CD14-positive monocyte (primary cell): ENCODE measurements at regions not wholly inside any gene's neighbourhood (a gene's known extent, or its start where the extent isn't known, plus 50 kb on each side); places are given as distances from the start of the nearest gene placed in this dataset.
A peak's percentile ranks its signal among the peaks of the same experiment; 100 is the strongest.

Experiments used
- DNase-seq, 3 donors: peaks; one replicate each; pipeline ENCODE4 v3.0.0-alpha.2; 2011 to 2022
- H2AFZ ChIP-seq: 2 replicates; pipeline ENCODE4 v1.6.0; 2012; ENCODE audit warnings: mild to moderate bottlenecking, low read depth, low read length, inconsistent platforms; ENCODE audit not compliant: insufficient read depth, poor library complexity, severe bottlenecking
- H3K27ac ChIP-seq, 2 donors: 1 replicate in 1 of 2; 2 replicates in 1 of 2; pipeline ENCODE4 v1.5.1; 2012 to 2013; ENCODE audit warnings: low read length in 2 of 2, control low read depth in 1 of 2, inconsistent platforms in 1 of 2, low read depth in 1 of 2, mild to moderate bottlenecking in 1 of 2
- H3K27me3 ChIP-seq, 2 donors: one replicate each; pipeline versions ENCODE4 v1.6.0 to v1.6.1; 2011 to 2013; ENCODE audit warnings: low read length in 2 of 2; ENCODE audit not compliant: control insufficient read depth in 2 of 2, insufficient read depth in 2 of 2
- H3K36me3 ChIP-seq, 2 donors: replicated peaks in 1 of 2; 1 replicate in 1 of 2; 2 replicates in 1 of 2; pipeline versions ENCODE4 v1.5.1 to v1.6.1; 2012 to 2013; ENCODE audit warnings: low read length in 2 of 2, control low read depth in 1 of 2, inconsistent platforms in 1 of 2, mild to moderate bottlenecking in 1 of 2; ENCODE audit not compliant: insufficient read depth in 2 of 2, control insufficient read depth in 1 of 2
- H3K4me1 ChIP-seq, 2 donors: 1 replicate in 1 of 2; 2 replicates in 1 of 2; pipeline versions ENCODE4 v1.5.1 to v1.6.1; 2012 to 2013; ENCODE audit warnings: low read length in 2 of 2, control low read depth in 1 of 2, inconsistent platforms in 1 of 2, mild to moderate bottlenecking in 1 of 2, moderate library complexity in 1 of 2; ENCODE audit not compliant: insufficient read depth in 2 of 2, control insufficient read depth in 1 of 2
- H3K4me2 ChIP-seq: replicated peaks from 2 replicates; pipeline ENCODE3; 2012; ENCODE audit warnings: low read length, moderate library complexity, mild to moderate bottlenecking; ENCODE audit not compliant: poor library complexity, severe bottlenecking; ENCODE audit errors: extremely low read depth
- H3K4me3 ChIP-seq, 3 experiments: fragments of 200-600 bp in 1 of 3; sonication (generic) in 1 of 3; replicated peaks in 1 of 3; 1 replicate in 2 of 3; 2 replicates in 1 of 3; pipeline ENCODE4 v1.5.1; 2011 to 2013; ENCODE audit warnings: low read length in 3 of 3, mild to moderate bottlenecking in 3 of 3, control low read depth in 2 of 3, low read depth in 2 of 3, inconsistent platforms in 1 of 3, moderate library complexity in 1 of 3
- H3K79me2 ChIP-seq: 2 replicates; pipeline ENCODE4 v1.6.0; 2012; ENCODE audit warnings: mild to moderate bottlenecking, control low read depth, inconsistent platforms, low read length, moderate library complexity; ENCODE audit not compliant: insufficient read depth
- H3K9ac ChIP-seq: 2 replicates; pipeline ENCODE4 v1.6.0; 2017; ENCODE audit warnings: low read length, mild to moderate bottlenecking; ENCODE audit not compliant: insufficient read depth, poor library complexity, severe bottlenecking
- H3K9me3 ChIP-seq, 2 donors: replicated peaks in 1 of 2; 1 replicate in 1 of 2; 2 replicates in 1 of 2; pipeline versions ENCODE4 v1.5.1 to v1.6.1; 2012 to 2013; ENCODE audit warnings: low read length in 2 of 2, control low read depth in 1 of 2; ENCODE audit not compliant: control insufficient read depth in 1 of 2, insufficient read depth in 1 of 2
- H4K20me1 ChIP-seq: 2 replicates; pipeline ENCODE4 v1.6.0; 2012; ENCODE audit warnings: mild to moderate bottlenecking, low read length, control low read depth, moderate library complexity; ENCODE audit not compliant: insufficient read depth
- H3K27ac Mint-ChIP-seq, 7 donors: one replicate each; pipeline ENCODE4 v1.8.0; 2020; ENCODE audit warnings: mild to moderate bottlenecking in 7 of 7, mixed read lengths in 7 of 7, moderate library complexity in 6 of 7, inconsistent platforms in 2 of 7
- H3K27me3 Mint-ChIP-seq, 3 donors: one replicate each; pipeline ENCODE4 v1.8.0; 2021 to 2022; ENCODE audit warnings: low read depth in 3 of 3, mild to moderate bottlenecking in 3 of 3, mixed read lengths in 3 of 3, moderate library complexity in 3 of 3, inconsistent platforms in 1 of 3
- H3K36me3 Mint-ChIP-seq, 2 donors: one replicate each; pipeline ENCODE4 v1.8.0; 2020; ENCODE audit warnings: mixed read lengths in 2 of 2, inconsistent platforms in 1 of 2, mild to moderate bottlenecking in 1 of 2
- H3K4me1 Mint-ChIP-seq: one replicate; pipeline ENCODE4 v1.8.0; 2020; ENCODE audit warnings: mild to moderate bottlenecking, mixed read lengths
- H3K4me3 Mint-ChIP-seq, 2 donors: one replicate each; pipeline ENCODE4 v1.8.0; 2020; ENCODE audit warnings: mild to moderate bottlenecking in 2 of 2, mixed read lengths in 2 of 2, moderate library complexity in 1 of 2
- H3K9me3 Mint-ChIP-seq, 7 donors: one replicate each; pipeline ENCODE4 v1.8.0; 2020 to 2022; ENCODE audit warnings: mixed read lengths in 7 of 7, mild to moderate bottlenecking in 6 of 7, moderate library complexity in 6 of 7, inconsistent platforms in 2 of 7
- WGBS: methylation state at CpG from one replicate; pipeline ENCODE4 v1.1.5; 2013; ENCODE audit warnings: missing lambda C conversion rate; ENCODE audit not compliant: insufficient coverage; 5-methylcytosine and 5-hydroxymethylcytosine counted together
- intact Hi-C, 2 donors: fragments of 100-400 bp; cut with micrococcal nuclease; formaldehyde crosslinking; loops; one replicate each; pipeline versions ENCODE4 v1.15.0 to v1.15.1; 2023
- TF ChIP-seq, protein P1 (sequence below): fragments of 200-600 bp; IDR thresholded peaks from one replicate; pipeline ENCODE4 v1.8.0; 2022; ENCODE audit warnings: antibody characterized with exemption, mild to moderate bottlenecking

GRCh38 chr2:226551522-226552250, 247.9 kb downstream of the IRS1 start:
- Mint-ChIP-seq H3K4me3 (no peak overlapping the region), H3K27ac (peak overlapping the region in 1 of 7 donors; percentile 43), H3K4me1 (no peaks in the 10 kb centered on the region), H3K36me3 (no peaks in the 10 kb centered on the region), H3K9me3 (peaks cover 0 to 2% (median 0%) of the 10 kb centered on the region in 7 donors), H3K27me3 (peaks cover 0 to 3% (median 2%) of the 10 kb centered on the region in 3 donors)
- intact Hi-C loops = no loop called here
- Histone ChIP-seq H3K9me3 (no peaks in the 10 kb centered on the region), H4K20me1 (no peaks in the 10 kb centered on the region), H3K27ac (no peak overlapping the region), H3K4me1 (no peaks in the 10 kb centered on the region), H3K27me3 (peaks cover 0 to 3% of the 10 kb centered on the region in 2 donors), H3K36me3 (no peaks in the 10 kb centered on the region), H2AFZ (no peak overlapping the region), H3K4me3 (no peak overlapping the region), H3K79me2 (no peaks in the 10 kb centered on the region), H3K9ac (no peak overlapping the region), H3K4me2 (no peak overlapping the region)
- TF ChIP-seq, protein P1, sequence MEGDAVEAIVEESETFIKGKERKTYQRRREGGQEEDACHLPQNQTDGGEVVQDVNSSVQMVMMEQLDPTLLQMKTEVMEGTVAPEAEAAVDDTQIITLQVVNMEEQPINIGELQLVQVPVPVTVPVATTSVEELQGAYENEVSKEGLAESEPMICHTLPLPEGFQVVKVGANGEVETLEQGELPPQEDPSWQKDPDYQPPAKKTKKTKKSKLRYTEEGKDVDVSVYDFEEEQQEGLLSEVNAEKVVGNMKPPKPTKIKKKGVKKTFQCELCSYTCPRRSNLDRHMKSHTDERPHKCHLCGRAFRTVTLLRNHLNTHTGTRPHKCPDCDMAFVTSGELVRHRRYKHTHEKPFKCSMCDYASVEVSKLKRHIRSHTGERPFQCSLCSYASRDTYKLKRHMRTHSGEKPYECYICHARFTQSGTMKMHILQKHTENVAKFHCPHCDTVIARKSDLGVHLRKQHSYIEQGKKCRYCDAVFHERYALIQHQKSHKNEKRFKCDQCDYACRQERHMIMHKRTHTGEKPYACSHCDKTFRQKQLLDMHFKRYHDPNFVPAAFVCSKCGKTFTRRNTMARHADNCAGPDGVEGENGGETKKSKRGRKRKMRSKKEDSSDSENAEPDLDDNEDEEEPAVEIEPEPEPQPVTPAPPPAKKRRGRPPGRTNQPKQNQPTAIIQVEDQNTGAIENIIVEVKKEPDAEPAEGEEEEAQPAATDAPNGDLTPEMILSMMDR = no peak
- DNase-seq = no peak
- WGBS = 86% methylated on average over 2 of the region's 3 CpGs

DNA sequence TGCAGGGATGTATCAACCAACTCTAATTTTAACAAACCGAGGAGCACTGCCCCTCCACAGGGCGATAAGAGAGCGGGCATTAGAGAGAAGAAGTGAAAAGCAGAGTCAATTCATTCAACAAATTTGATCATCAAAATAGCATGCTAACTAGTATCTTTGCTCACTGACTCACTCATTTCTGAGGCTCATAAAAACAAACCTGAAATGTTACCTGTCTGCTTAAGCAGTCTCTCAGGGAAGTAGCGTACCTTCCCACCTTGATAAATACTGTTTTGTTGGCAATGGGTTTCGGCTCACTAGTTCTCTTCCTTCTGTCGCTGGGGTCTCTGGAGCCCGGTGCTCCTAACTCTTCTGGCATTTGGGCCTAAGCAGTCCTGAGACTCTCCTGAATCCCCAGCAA, 248.8 kb downstream of the IRS1 start:
- H3K27ac Mint-ChIP-seq = no peak overlapping the region
- H3K4me1 Mint-ChIP-seq = no peaks in the 10 kb centered on the region
- H3K4me2 ChIP-seq = no peak overlapping the region
- H3K4me3 ChIP-seq = no peak overlapping the region
- H3K9me3 Mint-ChIP-seq = peaks cover 0 to 4% (median 0%) of the 10 kb centered on the region in 7 donors
- no peaks in the 10 kb centered on the region for H3K79me2 ChIP-seq
- no peak overlapping the region for H3K4me3 Mint-ChIP-seq
- intact Hi-C loops = no loop called here
- H4K20me1 ChIP-seq = no peaks in the 10 kb centered on the region
- no peak overlapping the region for H3K27ac ChIP-seq
- H3K4me1 ChIP-seq = no peaks in the 10 kb centered on the region
- H3K9ac ChIP-seq = no peak overlapping the region
- H3K27me3 ChIP-seq = peaks cover 0 to under 1% of the 10 kb centered on the region in 2 donors
- WGBS = 90% methylated on average over 3 of the region's 7 CpGs
- H2AFZ ChIP-seq = no peak overlapping the region
- no peak for DNase-seq
- no peaks in the 10 kb centered on the region for H3K36me3 Mint-ChIP-seq
- H3K36me3 ChIP-seq = no peaks in the 10 kb centered on the region
- TF ChIP-seq, protein P1 = no peak
- peaks cover 0 to 3% (median 2%) of the 10 kb centered on the region in 3 donors for H3K27me3 Mint-ChIP-seq
- H3K9me3 ChIP-seq = no peaks in the 10 kb centered on the region
